ENCODE measurements at regions not wholly inside any gene's neighbourhood (a gene's known extent, or its start where the extent isn't known, plus 50 kb on each side); places are given as distances from the start of the nearest gene placed in this dataset.

DNA sequence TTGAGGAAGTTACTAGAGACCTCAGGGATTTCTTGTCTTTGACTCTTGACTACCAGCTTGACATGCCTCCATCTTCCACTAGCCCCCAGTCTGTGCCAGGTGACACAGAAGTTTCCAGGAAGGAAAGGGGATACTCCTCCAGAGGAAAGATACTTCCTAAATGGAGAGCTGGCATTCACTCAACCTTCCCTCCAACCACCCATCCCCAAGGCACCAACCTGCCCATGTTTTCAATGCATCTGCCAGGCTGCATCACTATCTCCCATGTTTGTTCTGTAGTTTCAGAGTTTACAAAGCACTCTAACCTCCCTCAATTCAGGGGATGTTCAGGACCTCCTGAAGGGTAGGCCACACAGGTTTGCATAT, 198.4 kb upstream of the LPP start:
- TF ChIP-seq EZH2 (IDR thresholded peaks at IDR 0.05; ENCODE audit: borderline replicate concordance, insufficient read depth, low read depth, low read length, poor library complexity, severe bottlenecking): no peak
- TF ChIP-seq, protein P1, sequence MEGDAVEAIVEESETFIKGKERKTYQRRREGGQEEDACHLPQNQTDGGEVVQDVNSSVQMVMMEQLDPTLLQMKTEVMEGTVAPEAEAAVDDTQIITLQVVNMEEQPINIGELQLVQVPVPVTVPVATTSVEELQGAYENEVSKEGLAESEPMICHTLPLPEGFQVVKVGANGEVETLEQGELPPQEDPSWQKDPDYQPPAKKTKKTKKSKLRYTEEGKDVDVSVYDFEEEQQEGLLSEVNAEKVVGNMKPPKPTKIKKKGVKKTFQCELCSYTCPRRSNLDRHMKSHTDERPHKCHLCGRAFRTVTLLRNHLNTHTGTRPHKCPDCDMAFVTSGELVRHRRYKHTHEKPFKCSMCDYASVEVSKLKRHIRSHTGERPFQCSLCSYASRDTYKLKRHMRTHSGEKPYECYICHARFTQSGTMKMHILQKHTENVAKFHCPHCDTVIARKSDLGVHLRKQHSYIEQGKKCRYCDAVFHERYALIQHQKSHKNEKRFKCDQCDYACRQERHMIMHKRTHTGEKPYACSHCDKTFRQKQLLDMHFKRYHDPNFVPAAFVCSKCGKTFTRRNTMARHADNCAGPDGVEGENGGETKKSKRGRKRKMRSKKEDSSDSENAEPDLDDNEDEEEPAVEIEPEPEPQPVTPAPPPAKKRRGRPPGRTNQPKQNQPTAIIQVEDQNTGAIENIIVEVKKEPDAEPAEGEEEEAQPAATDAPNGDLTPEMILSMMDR (IDR thresholded peaks at IDR 0.05): no peak

Data from B cell (primary cell).